OCI-LY1 (cell line): ENCODE measurements at regions not wholly inside any gene's neighbourhood (a gene's known extent, or its start where the extent isn't known, plus 50 kb on each side); places are given as distances from the start of the nearest gene placed in this dataset.

ENCODE experiments used
- H2AFZ ChIP-seq: fragments of 200-600 bp; sonication (generic), shearing (Covaris generic); 2 replicates; pipeline ENCODE4 v1.6.0; 2014; ENCODE audit warnings: antibody characterized with exemption, mild to moderate bottlenecking, low read length
- H3F3A ChIP-seq: fragments of 200-600 bp; sonication (generic), shearing (Covaris generic); 2 replicates; pipeline ENCODE4 v1.6.0; 2014; ENCODE audit warnings: mild to moderate bottlenecking, antibody characterized with exemption, low read length, moderate library complexity; ENCODE audit not compliant: insufficient read depth
- H3K27ac ChIP-seq: fragments of 200-600 bp; sonication (generic); 2 replicates; pipeline ENCODE4 v1.5.1; 2014; ENCODE audit warnings: low read length, mixed run types, mild to moderate bottlenecking, low read depth; ENCODE audit not compliant: poor library complexity, severe bottlenecking
- H3K27me3 ChIP-seq: fragments of 200-600 bp; sonication (generic); 2 replicates; pipeline ENCODE4 v1.6.0; 2014; ENCODE audit warnings: antibody characterized with exemption, mild to moderate bottlenecking, low read length, moderate library complexity; ENCODE audit not compliant: insufficient read depth
- H3K36me3 ChIP-seq: fragments of 200-600 bp; sonication (generic); 2 replicates; pipeline ENCODE4 v1.6.1; 2014; ENCODE audit warnings: mild to moderate bottlenecking, antibody characterized with exemption, low read length, moderate library complexity, mixed read lengths; ENCODE audit not compliant: insufficient read depth
- H3K4me1 ChIP-seq: fragments of 200-600 bp; sonication (generic); 2 replicates; pipeline ENCODE4 v1.5.1; 2014; ENCODE audit warnings: mild to moderate bottlenecking, low read length, moderate library complexity; ENCODE audit not compliant: insufficient read depth, severe bottlenecking
- H3K4me2 ChIP-seq: fragments of 200-600 bp; sonication (generic), shearing (Covaris generic); 2 replicates; pipeline ENCODE4 v1.6.1; 2014; ENCODE audit warnings: low read length
- H3K4me3 ChIP-seq: fragments of 200-600 bp; sonication (generic); 2 replicates; pipeline ENCODE4 v1.5.1; 2014; ENCODE audit warnings: low read length, low read depth, mild to moderate bottlenecking, mixed read lengths; ENCODE audit not compliant: poor library complexity, severe bottlenecking
- H3K79me2 ChIP-seq: fragments of 200-600 bp; shearing (Covaris generic); 2 replicates; pipeline ENCODE4 v1.6.1; 2016; ENCODE audit warnings: mixed run types, low read length, mixed read lengths; ENCODE audit not compliant: insufficient read depth
- H3K9ac ChIP-seq: fragments of 200-600 bp; sonication (generic), shearing (Covaris generic); 2 replicates; pipeline ENCODE4 v1.6.1; 2014; ENCODE audit warnings: mild to moderate bottlenecking, low read length, mixed read lengths
- H3K9me2 ChIP-seq: fragments of 200-600 bp; sonication (generic), shearing (Covaris generic); 2 replicates; pipeline ENCODE4 v1.6.1; 2014; ENCODE audit warnings: low read depth, mild to moderate bottlenecking, low read length, mixed read lengths
- H3K9me3 ChIP-seq: fragments of 200-600 bp; shearing (Covaris generic); 2 replicates; pipeline ENCODE4 v1.6.1; 2014; ENCODE audit warnings: low read length, mixed read lengths
- H4K20me1 ChIP-seq: fragments of 200-600 bp; sonication (generic), shearing (Covaris generic); 2 replicates; pipeline ENCODE4 v1.6.0; 2016; ENCODE audit warnings: mild to moderate bottlenecking, low read length; ENCODE audit not compliant: insufficient read depth
- EZH2 ChIP-seq: fragments of 200-600 bp; sonication (generic), shearing (Covaris generic); IDR thresholded peaks from 2 replicates; pipeline ENCODE4 v1.8.0; 2017; ENCODE audit warnings: borderline replicate concordance, mixed run types, mild to moderate bottlenecking, antibody characterized with exemption, low read length, moderate library complexity, mixed read lengths
- TF ChIP-seq, protein P1 (sequence below): fragments of 200-600 bp; sonication (generic), shearing (Covaris generic); IDR thresholded peaks from 2 replicates; pipeline ENCODE4 v1.5.1; 2017; ENCODE audit warnings: mild to moderate bottlenecking, antibody characterized with exemption, low read length, moderate library complexity, mixed read lengths

DNA sequence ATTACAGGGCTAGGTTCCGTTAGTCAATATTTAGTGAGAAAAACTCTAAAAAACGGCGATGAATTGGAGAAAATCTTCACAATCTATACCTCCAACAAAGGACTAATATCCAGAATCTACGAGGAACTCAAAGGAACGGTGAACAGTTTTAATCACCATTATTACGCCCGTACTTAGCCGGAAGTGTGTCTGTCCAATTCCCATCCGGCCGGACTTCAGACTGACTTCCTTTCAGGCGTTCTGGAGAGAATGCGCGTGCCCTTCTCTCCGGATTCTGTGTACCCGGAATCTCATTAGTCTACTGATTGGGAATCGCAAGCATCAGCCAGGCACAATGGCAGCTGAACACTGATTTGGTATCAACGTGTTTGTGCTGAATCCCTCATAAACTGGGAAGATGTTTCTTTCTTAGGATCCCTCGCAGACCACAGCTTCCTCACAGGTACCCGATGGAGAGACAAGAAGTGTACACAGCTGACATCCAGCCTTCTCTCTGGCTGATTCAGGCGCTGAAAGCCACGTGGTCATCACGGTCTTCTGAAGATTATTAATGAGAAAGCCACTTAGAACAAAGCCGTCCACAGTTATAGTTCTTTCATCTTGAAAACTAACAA lies 239.9 kb downstream of the ZNF516 start:
- no peaks in the 10 kb centered on the region for H3K27me3 ChIP-seq
- no peaks in the 10 kb centered on the region for H3F3A ChIP-seq
- H3K36me3 ChIP-seq, result no peaks in the 10 kb centered on the region
- no peaks in the 10 kb centered on the region for H3K9me2 ChIP-seq
- no peak overlapping the region for H3K9ac ChIP-seq
- H3K9me3 ChIP-seq, result no peaks in the 10 kb centered on the region
- H3K4me2 ChIP-seq, result no peak overlapping the region
- H3K27ac ChIP-seq, result no peak overlapping the region
- H3K79me2 ChIP-seq, result no peaks in the 10 kb centered on the region
- H3K4me3 ChIP-seq, result no peak overlapping the region
- TF ChIP-seq EZH2, result no peak
- TF ChIP-seq, protein P1, sequence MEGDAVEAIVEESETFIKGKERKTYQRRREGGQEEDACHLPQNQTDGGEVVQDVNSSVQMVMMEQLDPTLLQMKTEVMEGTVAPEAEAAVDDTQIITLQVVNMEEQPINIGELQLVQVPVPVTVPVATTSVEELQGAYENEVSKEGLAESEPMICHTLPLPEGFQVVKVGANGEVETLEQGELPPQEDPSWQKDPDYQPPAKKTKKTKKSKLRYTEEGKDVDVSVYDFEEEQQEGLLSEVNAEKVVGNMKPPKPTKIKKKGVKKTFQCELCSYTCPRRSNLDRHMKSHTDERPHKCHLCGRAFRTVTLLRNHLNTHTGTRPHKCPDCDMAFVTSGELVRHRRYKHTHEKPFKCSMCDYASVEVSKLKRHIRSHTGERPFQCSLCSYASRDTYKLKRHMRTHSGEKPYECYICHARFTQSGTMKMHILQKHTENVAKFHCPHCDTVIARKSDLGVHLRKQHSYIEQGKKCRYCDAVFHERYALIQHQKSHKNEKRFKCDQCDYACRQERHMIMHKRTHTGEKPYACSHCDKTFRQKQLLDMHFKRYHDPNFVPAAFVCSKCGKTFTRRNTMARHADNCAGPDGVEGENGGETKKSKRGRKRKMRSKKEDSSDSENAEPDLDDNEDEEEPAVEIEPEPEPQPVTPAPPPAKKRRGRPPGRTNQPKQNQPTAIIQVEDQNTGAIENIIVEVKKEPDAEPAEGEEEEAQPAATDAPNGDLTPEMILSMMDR, result no peak
- no peaks in the 10 kb centered on the region for H4K20me1 ChIP-seq
- H3K4me1 ChIP-seq, result no peaks in the 10 kb centered on the region
- H2AFZ ChIP-seq, result no peak overlapping the region

DNA sequence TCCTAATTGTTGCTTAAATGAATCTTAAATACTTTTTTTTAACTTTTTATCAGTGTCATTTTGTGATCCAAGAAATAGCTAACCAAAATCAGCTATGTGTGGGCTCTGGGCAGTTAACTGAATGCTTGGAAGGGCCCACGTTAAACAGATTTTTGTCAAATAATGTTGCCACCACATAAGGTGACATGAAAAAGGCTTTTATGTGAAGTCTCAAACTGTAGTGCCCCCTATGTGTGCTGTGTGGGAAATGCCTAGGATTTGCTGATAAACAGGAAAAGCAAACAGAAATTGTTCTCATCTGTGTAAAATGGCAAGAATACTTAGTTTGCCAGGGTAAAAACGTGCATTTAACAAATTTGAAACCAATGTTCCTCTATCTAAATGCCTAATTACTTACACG lies 242.2 kb downstream of the ZNF516 start:
- Histone ChIP-seq H3K9me2 (no peaks in the 10 kb centered on the region), H3K9ac (no peak overlapping the region), H3K4me2 (no peak overlapping the region), H3F3A (no peaks in the 10 kb centered on the region), H3K27me3 (no peaks in the 10 kb centered on the region), H3K36me3 (no peaks in the 10 kb centered on the region), H3K4me1 (no peaks in the 10 kb centered on the region), H3K27ac (no peak overlapping the region), H3K9me3 (no peaks in the 10 kb centered on the region), H3K4me3 (no peak overlapping the region), H2AFZ (no peak overlapping the region), H4K20me1 (no peaks in the 10 kb centered on the region), H3K79me2 (no peaks in the 10 kb centered on the region)
- TF ChIP-seq, protein P1, result peak; percentile 44
- no peak for TF ChIP-seq EZH2

DNA sequence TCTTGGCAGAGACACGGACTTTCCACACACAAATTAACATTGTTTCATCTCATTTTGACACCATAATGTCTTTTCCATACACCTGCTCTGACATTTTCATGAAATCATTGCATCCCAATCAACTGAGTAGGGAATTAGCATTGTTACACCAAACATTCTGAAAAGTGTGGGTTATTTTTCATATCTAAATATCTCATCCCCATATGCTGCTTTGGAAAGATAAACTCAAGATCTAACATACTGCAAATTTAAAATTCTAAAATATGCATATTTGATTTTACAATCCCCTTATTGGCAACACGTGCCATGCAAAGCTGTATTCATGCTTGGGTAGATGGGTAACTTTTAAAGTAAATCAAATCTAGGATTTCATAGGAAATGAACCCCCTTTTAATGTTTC lies 242.9 kb downstream of the ZNF516 start:
- Histone ChIP-seq H3K4me2 (no peak overlapping the region), H3K9ac (no peak overlapping the region), H3K27ac (no peak overlapping the region), H3K4me3 (no peak overlapping the region), H4K20me1 (no peaks in the 10 kb centered on the region), H2AFZ (no peak overlapping the region), H3K36me3 (no peaks in the 10 kb centered on the region), H3K4me1 (no peaks in the 10 kb centered on the region), H3F3A (no peaks in the 10 kb centered on the region), H3K9me3 (no peaks in the 10 kb centered on the region), H3K27me3 (no peaks in the 10 kb centered on the region), H3K79me2 (no peaks in the 10 kb centered on the region), H3K9me2 (no peaks in the 10 kb centered on the region)
- TF ChIP-seq, protein P1, result no peak
- no peak for TF ChIP-seq EZH2
